ENCODE measurements at regions not wholly inside any gene's neighbourhood (a gene's known extent, or its start where the extent isn't known, plus 50 kb on each side); places are given as distances from the start of the nearest gene placed in this dataset.

DNA sequence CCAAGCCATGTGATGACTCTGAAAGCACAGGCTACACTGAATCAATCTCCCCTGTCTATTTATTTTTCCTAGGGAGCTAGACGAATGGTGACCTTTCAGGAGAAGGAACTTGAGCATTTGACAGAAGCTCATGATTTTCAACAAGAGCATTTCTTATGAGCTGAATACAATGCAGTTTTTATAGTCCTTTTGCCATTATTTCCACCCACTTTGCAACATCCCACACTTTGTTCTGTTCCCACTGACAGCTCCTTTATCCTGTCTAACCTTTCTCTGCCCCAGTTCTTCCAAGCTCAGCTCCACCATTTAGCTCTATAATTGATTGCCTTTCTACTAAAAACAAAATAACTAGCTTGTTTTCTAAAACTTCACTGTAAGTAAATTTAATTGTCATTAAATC, 91.9 kb upstream of the PRSS1 start:
- TF ChIP-seq NANOG (IDR thresholded peaks at IDR 0.05; ENCODE audit: borderline replicate concordance) = no peak
- TF ChIP-seq, protein P1, sequence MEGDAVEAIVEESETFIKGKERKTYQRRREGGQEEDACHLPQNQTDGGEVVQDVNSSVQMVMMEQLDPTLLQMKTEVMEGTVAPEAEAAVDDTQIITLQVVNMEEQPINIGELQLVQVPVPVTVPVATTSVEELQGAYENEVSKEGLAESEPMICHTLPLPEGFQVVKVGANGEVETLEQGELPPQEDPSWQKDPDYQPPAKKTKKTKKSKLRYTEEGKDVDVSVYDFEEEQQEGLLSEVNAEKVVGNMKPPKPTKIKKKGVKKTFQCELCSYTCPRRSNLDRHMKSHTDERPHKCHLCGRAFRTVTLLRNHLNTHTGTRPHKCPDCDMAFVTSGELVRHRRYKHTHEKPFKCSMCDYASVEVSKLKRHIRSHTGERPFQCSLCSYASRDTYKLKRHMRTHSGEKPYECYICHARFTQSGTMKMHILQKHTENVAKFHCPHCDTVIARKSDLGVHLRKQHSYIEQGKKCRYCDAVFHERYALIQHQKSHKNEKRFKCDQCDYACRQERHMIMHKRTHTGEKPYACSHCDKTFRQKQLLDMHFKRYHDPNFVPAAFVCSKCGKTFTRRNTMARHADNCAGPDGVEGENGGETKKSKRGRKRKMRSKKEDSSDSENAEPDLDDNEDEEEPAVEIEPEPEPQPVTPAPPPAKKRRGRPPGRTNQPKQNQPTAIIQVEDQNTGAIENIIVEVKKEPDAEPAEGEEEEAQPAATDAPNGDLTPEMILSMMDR (conservative IDR thresholded peaks at IDR 0.05; ENCODE audit: low read depth in 2 of 2) = no peak

Data from GM23338 (cell line).